ENCODE measurements at regions not wholly inside any gene's neighbourhood (a gene's known extent, or its start where the extent isn't known, plus 50 kb on each side); places are given as distances from the start of the nearest gene placed in this dataset.
"Not testable (repeated sequence)": the region's sequence is repeated elsewhere in the genome, so short reads cannot be mapped to it uniquely, and the experiment has no call there.

- DNase-seq = no peak
Observed at GRCh38 chr3:94615275-94616065, 552.6 kb downstream of the NSUN3 start.

DNA sequence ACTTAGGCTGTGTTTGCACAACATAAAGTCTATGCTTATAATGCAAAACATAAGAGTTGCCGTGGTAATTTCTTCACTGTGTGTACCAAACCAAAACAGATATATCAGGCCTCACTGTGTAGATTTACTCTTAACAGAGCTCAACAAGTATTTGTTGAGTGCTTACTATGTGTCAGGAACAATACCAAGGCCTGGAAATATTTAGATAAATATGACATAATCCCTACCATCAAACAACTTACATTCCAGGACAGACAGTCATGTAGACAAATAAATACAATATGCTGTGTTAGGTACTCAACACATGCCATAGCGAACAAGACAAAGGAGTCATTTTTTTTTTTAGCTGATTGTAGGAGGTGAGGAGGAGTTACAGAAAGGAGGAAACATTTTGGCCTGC is 554.0 kb downstream of the NSUN3 start:
- DNase-seq = no peak

- DNase-seq = no peak
Observed at GRCh38 chr3:94617312-94617711, 554.5 kb downstream of the NSUN3 start.

GRCh38 chr3:94619643-94620042 is 556.8 kb downstream of the NSUN3 start:
- no peak for DNase-seq

- DNase-seq = no peak
Observed at GRCh38 chr3:94626573-94626972, 563.7 kb downstream of the NSUN3 start.

DNA sequence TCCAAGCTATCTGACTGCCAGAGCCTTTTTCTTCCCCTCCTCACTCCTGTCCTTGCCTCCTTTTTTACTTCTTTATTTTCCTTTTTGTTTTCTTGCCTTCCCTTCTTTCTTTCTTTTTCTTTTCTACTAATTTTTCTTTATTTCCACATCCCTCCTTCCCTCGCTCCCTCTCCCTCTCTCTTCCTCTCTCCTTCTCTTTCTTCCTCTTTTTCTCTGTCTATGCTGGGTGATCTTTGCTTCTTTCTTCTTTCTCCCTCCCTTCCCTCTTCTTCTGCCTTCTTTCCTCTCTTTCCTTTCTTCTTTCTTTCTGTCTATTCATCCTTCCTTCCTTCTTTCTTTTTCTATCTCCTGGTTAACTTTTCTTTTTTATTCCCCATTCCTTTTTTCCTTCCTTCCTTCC is 564.8 kb downstream of the NSUN3 start:
- DNase-seq = no peak

DNA sequence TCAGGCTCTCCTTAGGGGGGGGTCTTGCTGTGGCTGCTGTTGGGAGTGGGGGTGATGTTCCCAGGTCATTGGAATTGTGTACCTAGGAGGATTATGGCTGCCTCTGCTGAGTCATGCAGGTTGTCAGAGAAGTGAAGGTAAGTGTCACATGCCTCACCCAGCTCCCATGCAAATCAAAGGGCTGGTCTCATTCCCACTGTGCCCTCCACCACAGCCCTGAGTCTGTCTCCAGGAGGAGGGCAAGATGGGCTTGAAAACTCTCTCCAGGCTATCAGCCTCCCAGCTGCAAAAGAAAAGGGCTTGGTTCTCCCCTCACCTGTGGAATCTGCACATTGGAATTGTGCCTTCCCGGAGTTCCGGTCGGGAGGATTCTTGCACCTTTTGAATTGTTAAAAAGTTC is 580.5 kb downstream of the NSUN3 start:
- DNase-seq = no peak

DNA sequence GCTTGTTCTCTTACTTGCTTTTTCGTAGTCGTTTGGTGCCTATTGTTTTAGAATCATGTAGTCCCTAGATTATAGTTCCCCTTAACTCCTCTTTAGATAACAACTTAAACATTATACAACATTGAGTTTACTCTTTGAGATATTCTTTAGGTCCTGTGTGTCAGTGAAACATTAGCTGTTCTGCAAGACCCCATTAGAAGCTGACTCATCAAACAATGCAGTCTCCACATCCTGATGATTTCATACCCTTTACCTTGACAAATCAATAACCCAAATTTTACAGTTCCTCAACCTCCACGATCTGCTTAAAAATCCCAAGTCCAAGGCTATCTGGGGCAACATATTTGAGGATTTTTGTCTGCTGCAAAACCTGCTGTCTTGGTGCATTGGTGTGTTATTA is 582.9 kb downstream of the NSUN3 start:
- DNase-seq = no peak

GRCh38 chr3:94647131-94647530 is 584.3 kb downstream of the NSUN3 start:
- no peak for DNase-seq

DNA sequence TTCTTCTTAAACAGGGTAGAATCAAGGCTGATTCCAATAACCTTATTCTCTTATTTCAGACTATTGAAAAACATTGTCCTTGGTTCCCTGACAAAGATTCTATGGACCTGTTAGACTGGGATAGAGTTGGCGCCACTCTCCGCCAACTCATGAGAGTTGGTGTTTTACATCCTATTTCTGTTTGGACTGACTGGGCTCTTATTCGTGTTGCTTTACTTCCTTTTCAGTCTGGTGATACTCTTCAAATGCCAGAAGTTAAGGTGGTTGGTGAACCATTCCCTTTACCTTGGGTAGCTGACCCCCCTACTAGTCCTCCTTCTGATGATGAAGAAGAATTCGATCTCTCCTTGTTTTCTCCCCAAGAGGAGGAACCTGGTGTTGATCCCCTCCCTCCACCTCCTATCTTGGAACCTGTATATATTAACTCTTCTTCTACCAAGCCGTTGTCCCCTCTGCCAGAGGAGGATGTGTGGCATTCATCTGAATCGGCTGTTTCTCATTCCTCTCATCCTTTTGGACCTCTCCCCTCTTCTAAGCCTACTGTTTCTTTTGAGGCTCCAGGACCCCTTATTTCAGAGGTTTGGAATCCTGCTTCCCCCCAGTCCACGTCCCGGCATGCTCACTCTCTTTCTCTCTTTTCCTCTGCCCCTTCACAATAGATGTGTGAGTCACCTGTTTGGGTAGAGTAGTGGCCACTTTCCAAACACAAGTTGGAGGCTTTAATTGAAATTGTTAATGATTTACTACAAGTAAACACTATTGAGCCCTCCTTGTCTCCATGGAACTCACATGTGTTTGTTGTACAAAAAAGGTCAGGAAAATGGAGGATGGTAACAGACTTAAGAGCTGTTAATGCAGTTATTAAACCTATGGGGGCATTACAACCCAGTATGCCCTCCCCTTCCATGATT is 585.7 kb downstream of the NSUN3 start:
- DNase-seq = not testable (repeated sequence)

DNA sequence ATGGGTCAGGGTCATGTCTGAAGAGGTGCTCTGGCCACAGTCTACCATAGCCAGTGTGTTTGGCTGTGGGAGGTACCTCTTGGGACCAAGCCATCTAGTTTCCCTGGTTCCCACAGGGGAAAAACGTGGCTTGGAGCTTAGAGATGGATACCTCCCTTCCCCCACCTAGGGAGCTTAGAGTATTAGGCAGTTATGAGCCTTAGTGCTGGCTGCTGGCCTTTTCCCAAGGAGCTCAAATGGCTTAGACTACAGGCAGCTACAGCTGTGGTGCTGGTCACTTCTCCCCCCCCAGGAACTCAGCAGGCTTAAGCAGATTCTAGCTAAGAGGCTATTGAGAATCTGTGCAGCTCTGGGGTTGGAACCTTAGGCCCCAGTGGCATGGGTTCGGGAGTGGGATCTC is 591.2 kb downstream of the NSUN3 start:
- no peak for DNase-seq

- no peak for DNase-seq
Observed at GRCh38 chr3:94665922-94666321, 603.1 kb downstream of the NSUN3 start.

DNA sequence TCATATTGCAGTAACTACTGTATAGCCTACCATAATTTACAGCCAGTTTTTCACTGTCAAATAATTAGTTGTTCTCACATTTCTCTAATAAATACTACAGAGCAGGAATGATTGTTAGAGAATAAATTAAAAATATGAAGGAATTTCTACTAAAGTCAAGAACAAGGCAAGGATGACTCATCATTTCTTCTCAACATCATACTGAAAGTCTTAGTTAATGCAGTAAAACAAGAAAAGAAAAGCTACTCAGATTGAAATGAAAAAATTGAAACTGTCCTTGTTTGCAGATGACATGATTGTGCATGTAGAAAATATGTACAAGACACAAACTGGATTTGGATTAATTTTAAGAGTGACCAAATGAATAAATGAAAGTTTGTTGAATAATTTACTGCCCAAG is 608.2 kb downstream of the NSUN3 start:
- DNase-seq = no peak

DNA sequence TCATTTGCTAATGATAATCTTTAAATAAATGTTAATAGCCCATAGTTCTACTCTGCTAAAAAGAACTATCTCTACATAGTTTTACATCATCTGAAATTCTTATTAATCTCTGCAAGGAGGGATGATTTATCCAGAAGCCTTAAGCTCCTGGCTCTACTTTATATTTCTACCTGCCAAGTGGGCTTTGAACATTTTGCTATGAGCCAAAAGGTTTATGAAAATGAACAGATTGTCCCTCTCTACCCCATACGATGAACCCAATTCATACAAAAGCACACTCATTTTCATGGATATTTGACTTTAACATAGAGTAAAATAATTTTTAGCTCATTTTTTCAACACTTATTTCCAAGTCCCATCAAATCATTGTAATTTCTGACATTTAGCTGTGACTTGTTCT is 611.0 kb downstream of the NSUN3 start:
- DNase-seq = no peak

DNA sequence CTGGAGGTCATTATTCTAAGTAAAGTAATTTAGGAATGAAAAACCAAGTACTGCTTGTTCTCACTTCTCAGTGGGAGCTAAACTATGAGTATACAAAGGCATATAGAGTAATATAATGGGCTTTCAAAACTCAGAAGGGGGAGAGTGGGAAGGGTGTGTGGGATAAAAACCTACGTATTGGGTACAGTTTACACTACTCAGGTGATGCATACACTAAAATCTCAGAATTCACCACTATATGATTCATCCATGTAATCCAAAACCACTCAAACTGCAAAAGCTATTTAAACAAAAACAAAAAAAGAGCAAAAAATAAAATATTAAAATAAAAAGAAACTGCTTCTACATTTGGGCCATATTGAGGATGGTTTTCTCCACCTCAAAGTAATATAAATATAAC is 623.3 kb downstream of the NSUN3 start:
- DNase-seq = no peak

GRCh38 chr3:94693997-94694640 is 631.3 kb downstream of the NSUN3 start:
- DNase-seq = no peak

GRCh38 chr3:94694894-94695293 is 632.0 kb downstream of the NSUN3 start:
- DNase-seq = no peak

- DNase-seq = no peak
Observed at GRCh38 chr3:94704467-94704866, 641.6 kb downstream of the NSUN3 start.

DNA sequence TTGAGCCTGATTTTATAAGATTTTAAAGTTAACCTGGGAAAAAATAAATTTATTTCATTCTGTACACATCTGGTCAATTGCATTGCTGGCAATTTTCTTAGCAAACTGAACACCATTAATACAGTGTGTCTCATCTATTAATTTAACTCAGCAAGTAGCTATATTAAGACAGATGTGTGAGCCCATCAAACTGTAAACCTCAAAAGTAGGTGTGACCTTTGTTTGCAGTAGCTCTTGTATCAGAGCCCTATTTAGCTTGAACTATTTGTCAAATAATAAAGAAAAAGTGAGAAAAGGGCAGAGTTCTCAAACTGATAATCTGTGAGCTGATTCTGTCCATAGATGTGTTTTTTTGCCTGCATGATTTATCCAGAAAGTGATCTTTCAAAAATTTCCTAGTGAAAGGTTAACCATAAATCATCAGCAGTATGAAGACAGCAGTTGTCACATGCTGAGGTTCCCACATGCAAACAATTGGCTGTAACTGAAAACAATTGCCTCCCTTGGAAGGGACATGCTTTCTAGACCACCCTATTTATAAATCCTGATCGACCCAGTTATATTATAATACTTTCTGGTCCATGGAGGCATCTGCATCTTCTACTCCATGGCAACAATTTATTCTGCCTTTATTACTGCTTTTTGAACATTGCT is 646.5 kb downstream of the NSUN3 start:
- DNase-seq = no peak

- no peak for DNase-seq
Observed at GRCh38 chr3:94714194-94714593, 651.3 kb downstream of the NSUN3 start.

- DNase-seq = no peak
Observed at GRCh38 chr3:94716326-94717018, 653.6 kb downstream of the NSUN3 start.

DNA sequence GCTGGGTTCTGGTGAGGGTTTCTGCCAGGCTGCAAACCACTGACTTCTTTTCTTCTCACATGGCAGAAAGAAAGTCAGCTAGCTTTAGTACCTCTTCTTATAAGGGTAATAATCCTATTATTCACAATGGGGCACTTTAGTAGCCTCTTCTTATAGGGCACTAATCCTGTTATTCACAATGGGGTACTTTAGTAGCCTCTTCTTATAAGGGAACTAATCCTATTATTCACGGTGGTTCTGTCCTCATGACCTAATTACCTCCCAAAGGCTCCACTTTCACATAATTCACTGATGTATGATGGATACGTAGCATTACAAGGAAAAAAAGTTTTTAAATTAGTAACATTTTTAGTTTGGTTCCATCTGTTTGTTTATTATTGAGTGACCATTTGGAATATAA is 671.3 kb downstream of the NSUN3 start:
- no peak for DNase-seq

GRCh38 chr3:94735354-94735753 is 672.5 kb downstream of the NSUN3 start:
- DNase-seq = no peak
